ENCODE measurements at regions not wholly inside any gene's neighbourhood (a gene's known extent, or its start where the extent isn't known, plus 50 kb on each side); places are given as distances from the start of the nearest gene placed in this dataset.
"Not testable (repeated sequence)": the region's sequence is repeated elsewhere in the genome, so short reads cannot be mapped to it uniquely, and the experiment has no call there.

DNA sequence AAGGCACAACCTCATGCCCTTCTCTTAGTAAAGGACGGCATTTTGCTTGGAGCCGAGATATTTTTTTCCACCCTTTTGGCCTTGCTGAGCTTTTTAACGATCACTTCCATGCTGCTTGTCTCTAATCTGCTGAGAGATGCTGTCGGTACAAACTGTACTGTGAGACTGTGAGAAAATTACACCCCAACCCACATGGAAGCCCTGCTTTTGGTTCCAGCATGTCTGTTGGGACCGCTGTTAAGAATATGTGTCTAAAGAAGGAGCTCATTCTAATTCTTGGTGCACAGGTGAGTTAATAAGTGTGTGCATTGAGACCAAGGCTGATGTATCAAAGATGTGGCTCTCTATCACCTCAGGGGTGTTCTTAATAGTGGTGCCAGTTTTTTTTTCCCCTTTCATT lies 304.5 kb upstream of the MAP3K7 start:
- ATAC-seq: no peak
- no peaks in the 10 kb centered on the region for H3K36me3 ChIP-seq
- H3K9me3 ChIP-seq: no peaks in the 10 kb centered on the region
- TF ChIP-seq, protein P1, sequence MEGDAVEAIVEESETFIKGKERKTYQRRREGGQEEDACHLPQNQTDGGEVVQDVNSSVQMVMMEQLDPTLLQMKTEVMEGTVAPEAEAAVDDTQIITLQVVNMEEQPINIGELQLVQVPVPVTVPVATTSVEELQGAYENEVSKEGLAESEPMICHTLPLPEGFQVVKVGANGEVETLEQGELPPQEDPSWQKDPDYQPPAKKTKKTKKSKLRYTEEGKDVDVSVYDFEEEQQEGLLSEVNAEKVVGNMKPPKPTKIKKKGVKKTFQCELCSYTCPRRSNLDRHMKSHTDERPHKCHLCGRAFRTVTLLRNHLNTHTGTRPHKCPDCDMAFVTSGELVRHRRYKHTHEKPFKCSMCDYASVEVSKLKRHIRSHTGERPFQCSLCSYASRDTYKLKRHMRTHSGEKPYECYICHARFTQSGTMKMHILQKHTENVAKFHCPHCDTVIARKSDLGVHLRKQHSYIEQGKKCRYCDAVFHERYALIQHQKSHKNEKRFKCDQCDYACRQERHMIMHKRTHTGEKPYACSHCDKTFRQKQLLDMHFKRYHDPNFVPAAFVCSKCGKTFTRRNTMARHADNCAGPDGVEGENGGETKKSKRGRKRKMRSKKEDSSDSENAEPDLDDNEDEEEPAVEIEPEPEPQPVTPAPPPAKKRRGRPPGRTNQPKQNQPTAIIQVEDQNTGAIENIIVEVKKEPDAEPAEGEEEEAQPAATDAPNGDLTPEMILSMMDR (IDR thresholded peaks at IDR 0.05): no peak
- intact Hi-C loops (cut with DNase I): no loop called here
- no peak overlapping the region for H3K4me3 ChIP-seq
- no peaks in the 10 kb centered on the region for H3K27me3 ChIP-seq (ENCODE audit: low read depth)
- no peak for DNase-seq
- no peak overlapping the region for H3K27ac ChIP-seq
- H3K4me1 ChIP-seq: no peaks in the 10 kb centered on the region

GRCh38 chr6:90890683-90891330 lies 303.9 kb upstream of the MAP3K7 start:
- intact Hi-C loops (cut with DNase I): no loop called here
- H3K27me3 ChIP-seq (ENCODE audit: low read depth): no peaks in the 10 kb centered on the region
- DNase-seq (no peak), ATAC-seq (no peak)
- H3K4me3 ChIP-seq: no peak overlapping the region
- no peaks in the 10 kb centered on the region for H3K9me3 ChIP-seq
- no peak overlapping the region for H3K27ac ChIP-seq
- no peaks in the 10 kb centered on the region for H3K36me3 ChIP-seq
- TF ChIP-seq, protein P1 (IDR thresholded peaks at IDR 0.05): no peak
- no peaks in the 10 kb centered on the region for H3K4me1 ChIP-seq

GRCh38 chr6:90887764-90888163 lies 300.9 kb upstream of the MAP3K7 start:
- H3K27me3 ChIP-seq (ENCODE audit: low read depth): no peaks in the 10 kb centered on the region
- ATAC-seq (no peak), DNase-seq (no peak)
- TF ChIP-seq, protein P1 (IDR thresholded peaks at IDR 0.05): no peak
- no peaks in the 10 kb centered on the region for H3K36me3 ChIP-seq
- peaks cover 4% of the 10 kb centered on the region for H3K9me3 ChIP-seq
- H3K27ac ChIP-seq: no peak overlapping the region
- no peaks in the 10 kb centered on the region for H3K4me1 ChIP-seq
- no peak overlapping the region for H3K4me3 ChIP-seq
- intact Hi-C loops (cut with DNase I): no loop called here

GRCh38 chr6:90885611-90886056 lies 298.8 kb upstream of the MAP3K7 start:
- H3K4me3 ChIP-seq: no peak overlapping the region
- DNase-seq: no peak
- H3K36me3 ChIP-seq: no peaks in the 10 kb centered on the region
- H3K27ac ChIP-seq: no peak overlapping the region
- intact Hi-C loops (cut with DNase I): no loop called here
- peaks cover 5% of the 10 kb centered on the region for H3K9me3 ChIP-seq
- no peak for ATAC-seq
- TF ChIP-seq, protein P1 (IDR thresholded peaks at IDR 0.05): no peak
- no peaks in the 10 kb centered on the region for H3K4me1 ChIP-seq
- no peaks in the 10 kb centered on the region for H3K27me3 ChIP-seq (ENCODE audit: low read depth)

DNA sequence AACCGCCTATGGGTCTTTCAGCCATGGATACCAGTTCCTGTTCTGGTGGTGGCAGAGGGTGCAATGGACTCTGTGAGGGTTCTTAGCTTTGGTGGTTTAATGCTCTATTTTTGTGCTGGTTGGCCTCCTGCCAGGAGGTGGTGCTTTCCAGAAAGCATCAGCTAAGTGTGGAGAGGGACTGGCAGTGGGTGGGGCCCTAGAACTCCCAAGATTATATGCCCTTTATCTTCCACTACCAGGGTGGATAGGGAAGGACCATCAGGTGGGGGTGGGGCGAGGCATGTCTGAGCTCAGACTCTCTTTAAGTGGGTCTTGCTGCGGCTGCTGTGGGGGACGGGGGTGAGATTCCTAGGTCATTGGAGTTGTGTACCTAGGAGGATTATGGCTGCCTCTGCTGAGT lies 298.3 kb upstream of the MAP3K7 start:
- H3K36me3 ChIP-seq; H3K9me3 ChIP-seq; H3K4me1 ChIP-seq; ATAC-seq; DNase-seq; intact Hi-C loops (cut with DNase I); H3K27ac ChIP-seq; H3K27me3 ChIP-seq (ENCODE audit: low read depth); H3K4me3 ChIP-seq: not testable (repeated sequence)

DNA sequence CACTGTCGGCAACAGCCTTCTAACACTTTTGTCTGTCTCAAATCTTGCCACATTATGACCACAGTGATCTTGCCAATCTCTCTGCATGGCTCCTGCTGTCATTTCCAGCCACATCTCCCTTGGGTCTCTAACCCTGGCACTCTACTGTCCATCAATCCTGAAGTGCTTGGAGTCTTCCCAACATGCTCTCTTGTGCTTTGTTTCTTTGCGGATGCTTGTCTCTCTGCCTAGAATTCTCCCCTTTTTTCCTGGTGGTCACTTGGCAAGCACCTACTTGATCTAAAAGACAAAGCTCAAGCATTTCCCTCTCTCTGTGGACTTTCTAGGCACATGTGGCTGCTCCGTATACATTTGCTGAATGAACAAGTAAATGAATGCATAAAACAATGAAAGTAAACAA lies 290.7 kb upstream of the MAP3K7 start:
- intact Hi-C loops (cut with DNase I): no loop called here
- Histone ChIP-seq H3K27me3 (ENCODE audit: low read depth) (no peaks in the 10 kb centered on the region), H3K4me1 (no peaks in the 10 kb centered on the region), H3K27ac (no peak overlapping the region), H3K9me3 (no peaks in the 10 kb centered on the region), H3K4me3 (no peak overlapping the region), H3K36me3 (no peaks in the 10 kb centered on the region)
- ATAC-seq: no peak
- TF ChIP-seq, protein P1 (IDR thresholded peaks at IDR 0.05): no peak
- no peak for DNase-seq

Measured in lower lobe of right lung (tissue), 2 donors.